B cell (primary cell): ENCODE measurements at regions not wholly inside any gene's neighbourhood (a gene's known extent, or its start where the extent isn't known, plus 50 kb on each side); places are given as distances from the start of the nearest gene placed in this dataset.

Experiments
- ATAC-seq: fragments of 200-7000 bp; cut with Tn5 transposase; one replicate; pipeline ENCODE4 v1.10.0; 2021; ENCODE audit warnings: low read depth, mild to moderate bottlenecking, moderate number of reproducible peaks, moderate library complexity
- CTCF ChIA-PET: fragments of 350-600 bp; sonication (Branson Sonifier 250); formaldehyde crosslinking; loops from one replicate; lab custom pipeline; 2021; ENCODE audit warnings: antibody characterized with exemption, inconsistent platforms; lab: Charles Lee
- POLR2A ChIA-PET: fragments of 350-600 bp; sonication (Branson Sonifier 250); formaldehyde crosslinking; loops from one replicate; lab custom pipeline; 2021; ENCODE audit warnings: antibody characterized with exemption; lab: Charles Lee
- DNase-seq: peaks from one replicate; pipeline ENCODE4 v3.0.0; 2013
- H2AFZ ChIP-seq: 2 replicates; pipeline ENCODE4 v1.6.1; 2012; ENCODE audit warnings: mild to moderate bottlenecking, low read depth, low read length; ENCODE audit not compliant: insufficient read depth, poor library complexity, severe bottlenecking
- H3K27ac ChIP-seq, 2 donors: 1 replicate in 1 of 2; 2 replicates in 1 of 2; pipeline ENCODE4 v1.5.1; 2012 to 2013; ENCODE audit warnings: low read length in 2 of 2, mild to moderate bottlenecking in 2 of 2, moderate library complexity in 1 of 2
- H3K27me3 ChIP-seq, 4 experiments: fragments of 200-600 bp in 1 of 4; sonication (generic) in 1 of 4; replicated peaks in 1 of 4; 1 replicate in 2 of 4; 2 replicates in 2 of 4; pipeline versions ENCODE4 v1.6.1 to v1.7.0; 2013 to 2016; ENCODE audit warnings: low read length in 3 of 4, mild to moderate bottlenecking in 2 of 4, mixed read lengths in 1 of 4, moderate library complexity in 1 of 4; ENCODE audit not compliant: insufficient read depth in 4 of 4, control insufficient read depth in 3 of 4; ENCODE audit errors: control extremely low read depth in 1 of 4
- H3K36me3 ChIP-seq, 2 experiments: replicated peaks in 1 of 2; 1 replicate in 1 of 2; 2 replicates in 1 of 2; pipeline versions ENCODE4 v1.6.1 to v1.7.1; 2013; ENCODE audit warnings: low read length in 1 of 2; ENCODE audit not compliant: insufficient read depth in 2 of 2, control insufficient read depth in 1 of 2; ENCODE audit errors: control extremely low read depth in 1 of 2, extremely low read depth in 1 of 2
- H3K4me1 ChIP-seq, 2 donors: fragments of 200-600 bp in 1 of 2; sonication (generic) in 1 of 2; 1 replicate in 1 of 2; 2 replicates in 1 of 2; pipeline versions ENCODE4 v1.5.1 to v1.6.1; 2013 to 2017; ENCODE audit warnings: low read length in 2 of 2; ENCODE audit not compliant: control insufficient read depth in 2 of 2, insufficient read depth in 2 of 2
- H3K4me2 ChIP-seq: replicated peaks from 2 replicates; pipeline ENCODE3; 2012; ENCODE audit warnings: mild to moderate bottlenecking, low read depth, low read length; ENCODE audit not compliant: poor library complexity, severe bottlenecking
- H3K4me3 ChIP-seq, 5 experiments: fragments of 200-600 bp in 1 of 5; sonication (generic) in 1 of 5; 1 replicate in 3 of 5; 2 replicates in 2 of 5; pipeline versions ENCODE4 v1.5.1 to v1.7.0; 2011 to 2016; ENCODE audit warnings: low read length in 4 of 5, mild to moderate bottlenecking in 4 of 5, low read depth in 2 of 5, control low read depth in 1 of 5, moderate library complexity in 1 of 5; ENCODE audit not compliant: insufficient read depth in 1 of 5; ENCODE audit errors: control extremely low read depth in 1 of 5, extremely low read depth in 1 of 5
- H3K79me2 ChIP-seq: fragments of 200-600 bp; sonication (generic); one replicate; pipeline ENCODE4 v1.6.0; 2016; ENCODE audit warnings: low read length; ENCODE audit not compliant: control insufficient read depth, insufficient read depth
- H3K9ac ChIP-seq: fragments of 200-600 bp; sonication (generic); 2 replicates; pipeline ENCODE4 v1.6.1; 2017; ENCODE audit warnings: mild to moderate bottlenecking, low read length, moderate library complexity
- H3K9me3 ChIP-seq, 3 donors: one replicate each; pipeline versions ENCODE4 v1.6.1 to v1.7.1; 2013; ENCODE audit warnings: low read length in 2 of 3; ENCODE audit not compliant: control insufficient read depth in 2 of 3, insufficient read depth in 1 of 3; ENCODE audit errors: control extremely low read depth in 1 of 3
- H4K20me1 ChIP-seq: 2 replicates; pipeline ENCODE4 v1.6.0; 2012; ENCODE audit warnings: mild to moderate bottlenecking, low read length; ENCODE audit not compliant: insufficient read depth, control insufficient read depth, poor library complexity, severe bottlenecking
- H3K27ac Mint-ChIP-seq: one replicate; pipeline ENCODE4 v1.8.0; 2021; ENCODE audit warnings: mixed read lengths
- H3K27me3 Mint-ChIP-seq: one replicate; pipeline ENCODE4 v1.8.0; 2021; ENCODE audit warnings: mixed read lengths
- H3K4me1 Mint-ChIP-seq: one replicate; pipeline ENCODE4 v1.8.0; 2021; ENCODE audit warnings: mixed read lengths
- H3K4me3 Mint-ChIP-seq: one replicate; pipeline ENCODE4 v1.8.0; 2021; ENCODE audit warnings: mixed read lengths
- H3K9me3 Mint-ChIP-seq: one replicate; pipeline ENCODE4 v1.8.0; 2022; ENCODE audit warnings: mixed read lengths; ENCODE audit not compliant: insufficient read depth
- CTCF ChIP-seq: fragments of 200-600 bp; IDR thresholded peaks from one replicate; pipeline ENCODE4 v1.8.0; 2022; ENCODE audit warnings: antibody characterized with exemption, mild to moderate bottlenecking
- EZH2 ChIP-seq: IDR thresholded peaks from 2 replicates; pipeline ENCODE4 v1.6.1; 2012; ENCODE audit warnings: borderline replicate concordance, low read depth, mild to moderate bottlenecking, moderate library complexity, low read length; ENCODE audit not compliant: insufficient read depth, poor library complexity, severe bottlenecking
- WGBS: methylation state at CpG from one replicate; pipeline ENCODE4 v1.1.5; 2013; ENCODE audit warnings: missing lambda C conversion rate; ENCODE audit not compliant: insufficient coverage; 5-methylcytosine and 5-hydroxymethylcytosine counted together
- intact Hi-C: fragments of 100-400 bp; cut with micrococcal nuclease; formaldehyde crosslinking; loops from one replicate; pipeline ENCODE4 v1.10.0; 2022

- CTCF ChIA-PET: no interaction called here
- Mint-ChIP-seq H3K9me3 (no peaks in the 10 kb centered on the region), H3K27ac (no peak overlapping the region), H3K4me3 (no peak overlapping the region), H3K27me3 (no peaks in the 10 kb centered on the region), H3K4me1 (no peaks in the 10 kb centered on the region)
- Histone ChIP-seq H3K9me3 (no peaks in the 10 kb centered on the region), H3K79me2 (no peaks in the 10 kb centered on the region), H4K20me1 (no peaks in the 10 kb centered on the region), H3K27ac (no peak overlapping the region), H3K36me3 (no peaks in the 10 kb centered on the region), H3K9ac (no peak overlapping the region), H2AFZ (no peak overlapping the region), H3K4me2 (no peak overlapping the region), H3K27me3 (no peaks in the 10 kb centered on the region), H3K4me1 (no peaks in the 10 kb centered on the region), H3K4me3 (no peak overlapping the region)
- no peak for DNase-seq
- ATAC-seq: no peak
- POLR2A ChIA-PET: no interaction called here
- TF ChIP-seq EZH2: no peak
- TF ChIP-seq CTCF: no peak
- WGBS: 100% methylated on average over 1 of the region's 1 CpG
- intact Hi-C loops: no loop called here
Measured at GRCh38 chr2:41101281-41101680, 649.4 kb upstream of the SLC8A1 start.

- H3K27ac ChIP-seq: no peak overlapping the region
- CTCF ChIA-PET: no interaction called here
- H3K9me3 Mint-ChIP-seq: no peaks in the 10 kb centered on the region
Measured at GRCh38 chr2:41109744-41110143, 657.9 kb upstream of the SLC8A1 start.

More at GRCh38 chr2:41109744-41110143, 657.9 kb upstream of the SLC8A1 start:
- no peak for DNase-seq
- intact Hi-C loops: no loop called here
- Mint-ChIP-seq H3K4me3 (no peak overlapping the region), H3K27me3 (no peaks in the 10 kb centered on the region), H3K27ac (no peak overlapping the region), H3K4me1 (no peaks in the 10 kb centered on the region)
- Histone ChIP-seq H3K9me3 (no peaks in the 10 kb centered on the region), H3K4me2 (no peak overlapping the region), H3K79me2 (no peaks in the 10 kb centered on the region), H2AFZ (no peak overlapping the region), H4K20me1 (no peaks in the 10 kb centered on the region), H3K9ac (no peak overlapping the region), H3K27me3 (no peaks in the 10 kb centered on the region), H3K36me3 (no peaks in the 10 kb centered on the region), H3K4me1 (no peaks in the 10 kb centered on the region), H3K4me3 (no peak overlapping the region)
- POLR2A ChIA-PET: no interaction called here
- no peak for ATAC-seq
- 88% methylated on average over 1 of the region's 4 CpGs for WGBS
- TF ChIP-seq CTCF (no peak), EZH2 (no peak)
